ENCODE measurements at regions not wholly inside any gene's neighbourhood (a gene's known extent, or its start where the extent isn't known, plus 50 kb on each side); places are given as distances from the start of the nearest gene placed in this dataset.

- TF ChIP-seq EZH2 (IDR thresholded peaks at IDR 0.05; ENCODE audit: borderline replicate concordance, low read length) (no peak), CTCF (conservative IDR thresholded peaks at IDR 0.05 in 1 of 2, IDR thresholded peaks at IDR 0.05 in 1 of 2; ENCODE audit: extremely low read depth in 1 of 2, insufficient read depth in 1 of 2, low read depth in 1 of 2, low read length in 2 of 2) (no peak)
These were observed 358.7 kb downstream of the SQOR start for GRCh38 chr15:45993508-45993907.
